NCI-H345 (cell line): ENCODE measurements at regions not wholly inside any gene's neighbourhood (a gene's known extent, or its start where the extent isn't known, plus 50 kb on each side); places are given as distances from the start of the nearest gene placed in this dataset.
"Not testable (repeated sequence)": the region's sequence is repeated elsewhere in the genome, so short reads cannot be mapped to it uniquely, and the experiment has no call there.

Experiments used
- DNase-seq: peaks from one replicate; lab custom pipeline; 2025; lab: John Stamatoyannopoulos, UW

- DNase-seq, result no peak
Measured at GRCh38 chr18:30623401-30624065, 419.0 kb downstream of the DSC3 start.

GRCh38 chr18:30622635-30623034, 419.9 kb downstream of the DSC3 start:
- DNase-seq, result no peak

DNA sequence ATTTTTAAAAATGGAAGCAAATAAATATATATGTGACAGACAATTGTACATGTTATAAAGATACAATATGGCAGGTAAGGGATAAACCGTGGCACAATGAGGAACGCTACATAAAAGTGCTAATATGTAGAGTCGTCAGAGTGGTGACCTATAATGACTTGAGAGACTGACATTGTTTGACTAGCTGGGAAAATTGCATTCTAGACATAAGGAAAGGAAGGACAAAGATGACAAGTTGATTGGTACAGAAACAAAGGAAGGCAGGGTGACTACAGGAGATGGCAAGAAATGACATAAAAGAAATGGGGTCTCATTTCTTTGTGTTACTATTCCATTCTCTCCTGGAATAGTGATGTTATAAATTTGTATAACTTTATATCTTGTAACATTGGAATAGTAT, 420.4 kb downstream of the DSC3 start:
- no peak for DNase-seq

DNA sequence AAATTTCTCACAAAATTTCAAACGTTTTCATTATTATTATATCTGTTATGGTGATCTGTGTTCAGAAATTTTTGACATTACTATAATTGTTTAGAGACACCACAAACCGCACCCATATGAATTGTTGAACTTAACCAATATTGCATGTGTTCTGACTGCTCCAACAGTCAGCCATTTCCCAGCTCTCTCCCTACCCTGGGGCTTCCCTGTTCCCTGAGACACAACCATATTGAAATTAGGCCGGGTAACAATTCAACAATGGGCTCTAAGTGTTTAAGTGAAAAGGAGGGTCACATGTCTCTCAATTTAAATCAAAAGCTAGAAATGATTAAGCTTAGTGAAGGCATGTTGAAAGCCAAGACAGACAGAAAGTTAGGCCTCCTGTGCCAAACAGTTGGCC, 424.0 kb downstream of the DSC3 start:
- DNase-seq, result no peak

- no peak for DNase-seq
Measured at GRCh38 chr18:30616414-30616813, 426.1 kb downstream of the DSC3 start.

DNA sequence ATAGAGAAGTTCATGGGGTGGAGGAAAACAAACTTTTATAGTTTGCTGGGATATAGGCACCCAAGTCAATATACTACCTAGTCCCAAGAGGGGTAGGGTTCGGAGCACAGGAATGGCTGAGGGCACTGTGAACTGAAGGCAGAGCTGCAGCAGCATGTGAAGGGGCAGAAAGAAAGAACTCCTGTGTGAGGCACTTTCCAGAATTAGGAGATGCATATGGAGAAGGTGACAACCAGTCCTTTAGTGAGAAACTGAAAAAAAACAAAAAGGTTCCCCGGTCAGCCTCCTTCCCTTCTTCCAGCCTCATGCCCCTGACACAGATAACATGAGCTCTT, 429.1 kb downstream of the DSC3 start:
- DNase-seq, result no peak

DNA sequence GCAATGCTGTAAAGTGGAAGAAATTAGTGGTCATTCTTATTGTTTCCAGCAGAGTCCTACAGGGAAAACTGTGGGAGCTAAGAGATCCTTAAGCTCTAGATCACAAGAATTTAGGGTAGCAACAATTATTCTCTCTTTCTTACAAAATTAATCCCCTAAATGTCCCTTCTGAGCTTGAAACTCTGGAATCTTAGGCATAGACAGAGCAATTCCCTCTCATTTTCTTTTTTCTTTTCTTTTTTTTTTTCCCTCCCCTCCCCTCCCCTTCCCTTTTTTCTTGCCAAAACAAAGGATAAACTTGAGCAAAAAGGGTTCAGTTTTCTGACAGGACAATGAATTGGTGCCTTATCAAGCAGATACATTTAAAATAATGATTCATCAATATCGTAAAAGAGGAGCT, 441.0 kb downstream of the DSC3 start:
- DNase-seq, result no peak

GRCh38 chr18:30597202-30597601, 445.3 kb downstream of the DSC3 start:
- DNase-seq, result no peak

GRCh38 chr18:30596635-30597034, 445.9 kb downstream of the DSC3 start:
- DNase-seq, result no peak

- peak; percentile 36 for DNase-seq
Measured at GRCh38 chr18:30595942-30596341, 446.6 kb downstream of the DSC3 start.

DNA sequence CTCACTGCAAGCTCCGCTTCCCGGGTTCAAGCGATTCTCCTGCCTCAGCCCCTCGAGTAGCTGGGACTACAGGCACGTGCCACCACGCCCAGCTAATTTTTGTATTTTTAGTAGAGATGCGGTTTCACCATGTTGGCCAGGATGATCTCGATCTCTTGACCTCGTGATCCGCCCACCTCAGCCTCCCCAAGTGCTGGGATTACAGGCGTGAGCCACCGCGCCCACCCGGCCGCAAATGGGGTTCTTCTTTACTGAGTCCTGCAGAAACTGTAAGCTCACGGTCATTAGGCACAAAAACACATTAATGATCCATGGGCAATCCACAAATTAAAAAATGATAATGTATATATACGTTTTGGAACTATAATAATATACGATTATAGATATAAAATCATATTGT, 447.6 kb downstream of the DSC3 start:
- DNase-seq, result not testable (repeated sequence)

DNA sequence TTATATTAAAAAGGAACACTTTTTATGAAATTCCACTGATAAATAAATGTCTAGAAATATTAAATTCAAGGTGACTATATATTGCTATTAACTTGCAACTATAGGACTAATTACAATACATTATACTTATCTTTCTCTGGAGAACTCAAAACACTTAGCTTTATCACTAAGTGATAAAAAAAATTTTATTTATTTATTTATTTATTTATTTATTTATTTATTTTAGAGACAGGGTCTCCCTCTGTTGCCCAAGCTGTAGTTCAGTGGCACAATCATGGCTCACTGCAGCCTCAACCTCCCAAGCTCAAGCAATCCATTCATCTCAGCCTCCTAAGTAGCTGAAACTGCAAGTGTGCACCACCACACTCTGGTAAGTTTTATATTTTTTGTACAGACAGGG, 451.1 kb downstream of the DSC3 start:
- DNase-seq, result no peak

GRCh38 chr18:30588673-30589164, 453.8 kb downstream of the DSC3 start:
- no peak for DNase-seq

GRCh38 chr18:30583768-30584167, 458.8 kb downstream of the DSC3 start:
- DNase-seq, result no peak

DNA sequence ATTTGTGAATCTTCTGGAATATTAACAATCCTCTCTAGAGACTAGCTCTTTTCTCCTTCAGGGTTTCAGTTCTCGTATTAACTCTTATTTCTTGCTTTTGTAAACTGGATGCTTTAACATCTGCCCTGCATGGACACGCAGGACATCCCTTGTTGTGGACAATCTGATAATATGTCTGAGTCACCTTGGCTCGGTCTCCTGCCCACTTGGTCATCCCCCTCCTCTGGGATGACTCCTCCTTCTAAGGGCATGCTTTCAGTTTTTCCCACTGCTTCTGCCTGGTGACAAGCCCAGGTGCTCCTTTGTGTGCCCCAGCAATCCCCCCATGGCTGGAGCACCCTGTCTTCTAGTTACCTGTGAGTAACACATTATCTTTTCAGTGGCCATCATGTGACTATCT, 460.5 kb downstream of the DSC3 start:
- DNase-seq, result no peak

DNA sequence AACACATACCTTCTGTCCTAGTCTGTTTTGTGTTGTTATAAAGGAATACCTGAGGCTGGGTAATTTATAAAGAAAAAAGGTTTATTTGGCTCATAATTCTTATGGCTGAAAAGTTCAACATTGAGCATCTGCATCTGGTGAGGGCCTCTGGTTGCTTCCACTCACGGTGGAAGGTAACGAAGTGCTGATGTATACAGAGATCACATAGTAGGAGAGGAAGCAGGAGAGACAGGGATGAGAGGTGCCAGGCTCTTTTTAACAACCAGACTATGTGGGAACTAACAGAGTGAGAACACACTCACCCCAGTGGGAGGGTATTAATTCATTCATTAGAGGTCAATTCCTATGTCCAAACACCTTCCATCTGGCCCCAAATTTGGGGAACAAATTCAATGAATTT, 463.8 kb downstream of the DSC3 start:
- no peak for DNase-seq

GRCh38 chr18:30572214-30572613, 470.3 kb downstream of the DSC3 start:
- no peak for DNase-seq

GRCh38 chr18:30568333-30568732, 474.2 kb downstream of the DSC3 start:
- no peak for DNase-seq

- no peak for DNase-seq
Measured at GRCh38 chr18:30566877-30567276, 475.7 kb downstream of the DSC3 start.

DNA sequence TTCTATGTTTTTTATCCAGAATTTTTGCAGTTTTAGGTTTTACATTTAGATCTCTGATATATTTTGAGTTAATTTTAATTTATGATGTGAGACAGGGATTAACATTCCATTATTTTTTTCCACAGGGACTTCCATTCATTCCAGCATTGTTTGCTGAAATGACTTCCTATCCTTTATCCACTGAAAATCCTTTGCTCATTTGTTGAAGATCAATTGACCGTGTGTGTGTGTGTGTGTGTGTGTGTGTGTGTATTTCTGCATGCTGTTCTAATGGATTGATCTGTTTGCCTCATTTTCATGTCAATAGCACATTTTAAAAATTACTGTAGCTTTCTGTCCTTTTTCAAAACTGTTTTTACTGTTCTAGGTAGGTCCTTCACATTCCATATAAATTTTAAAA, 480.3 kb downstream of the DSC3 start:
- DNase-seq, result no peak

- DNase-seq, result no peak
Measured at GRCh38 chr18:30556112-30556511, 486.4 kb downstream of the DSC3 start.

DNA sequence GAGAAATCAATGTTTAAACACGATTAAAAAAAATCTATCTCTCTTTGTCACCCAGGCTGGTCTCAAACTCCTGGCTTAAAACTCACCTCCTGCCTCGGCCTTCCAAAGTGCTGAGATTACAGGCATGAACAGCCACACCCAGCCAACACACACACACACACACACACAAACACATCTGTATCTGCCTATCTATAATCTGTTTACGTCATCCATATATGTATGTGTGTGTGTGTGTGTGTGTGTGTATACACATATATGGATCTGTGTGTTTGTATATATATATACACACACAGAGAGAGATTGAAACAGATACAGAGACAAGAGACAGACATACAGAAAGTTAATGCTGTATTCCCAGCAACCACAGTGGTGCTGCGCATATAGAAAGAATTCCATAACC, 497.1 kb downstream of the DSC3 start:
- DNase-seq, result no peak

GRCh38 chr18:30544141-30544540, 498.4 kb downstream of the DSC3 start:
- no peak for DNase-seq

- DNase-seq, result no peak
Measured at GRCh38 chr18:30533716-30534115, 508.8 kb downstream of the DSC3 start.

GRCh38 chr18:30527917-30528316, 514.6 kb downstream of the DSC3 start:
- DNase-seq, result no peak
